ENCODE measurements at regions not wholly inside any gene's neighbourhood (a gene's known extent, or its start where the extent isn't known, plus 50 kb on each side); places are given as distances from the start of the nearest gene placed in this dataset.

- DNase-seq: no peak
Measured at GRCh38 chr11:119982517-119983239, 155.2 kb downstream of the TRIM29 start.

DNA sequence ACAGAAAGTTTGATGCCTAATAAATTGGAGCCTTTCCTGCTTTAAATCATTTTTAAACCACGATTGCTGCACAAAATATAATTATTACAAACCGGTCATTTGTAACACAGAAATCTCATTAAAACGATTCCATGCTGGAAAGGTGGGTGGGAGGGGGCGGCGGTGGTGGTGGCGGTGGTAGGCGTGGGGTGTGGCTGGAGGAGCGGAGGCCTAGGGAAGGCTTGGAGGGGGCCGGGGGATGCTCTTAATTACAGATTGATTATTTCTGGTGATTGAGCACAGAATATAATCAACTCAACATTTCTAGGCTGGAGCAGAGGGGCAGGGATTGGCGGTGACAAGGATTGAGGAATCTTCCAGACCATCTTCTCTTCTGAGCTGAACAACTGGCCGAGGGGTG is 157.5 kb downstream of the TRIM29 start:
- no peak for DNase-seq

DNA sequence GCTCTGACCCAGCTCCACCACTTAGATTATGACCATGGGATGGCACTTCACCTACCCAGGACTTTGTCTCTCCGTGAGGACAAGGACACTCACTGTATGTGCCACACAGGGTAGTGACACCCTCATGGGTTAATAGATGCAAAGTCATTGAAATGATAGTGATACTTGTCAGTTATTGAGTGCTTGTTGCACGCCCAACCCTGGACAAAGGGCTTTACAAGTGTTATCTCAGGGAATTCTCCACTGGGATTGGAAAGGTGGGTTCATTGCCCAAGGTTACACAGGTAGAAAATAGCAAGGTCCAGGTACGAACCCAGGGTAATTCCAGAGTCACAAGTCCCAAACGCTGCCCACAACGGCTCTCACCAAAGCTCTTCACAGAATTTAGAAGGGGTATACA is 158.2 kb downstream of the TRIM29 start:
- no peak for DNase-seq

DNA sequence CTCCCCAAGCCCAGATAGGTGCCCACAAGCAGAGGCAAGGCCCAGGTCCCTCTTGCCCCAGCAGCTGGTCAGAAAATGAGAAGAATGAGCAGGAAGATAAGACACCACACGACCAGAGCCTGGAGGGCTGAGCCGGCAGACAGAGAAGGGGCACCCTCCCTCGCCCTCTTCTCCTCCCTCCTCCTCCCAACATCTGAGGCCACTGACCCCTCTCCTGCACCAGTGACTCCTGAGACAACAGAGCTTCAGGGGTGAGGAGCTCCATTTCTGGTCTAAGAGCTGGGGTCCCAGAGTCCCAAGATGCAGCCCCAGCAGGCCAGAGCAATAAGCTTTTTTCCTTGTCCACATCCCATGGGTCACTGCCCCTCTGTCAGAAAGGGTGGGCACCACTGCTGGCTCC is 159.2 kb downstream of the TRIM29 start:
- DNase-seq: no peak

DNA sequence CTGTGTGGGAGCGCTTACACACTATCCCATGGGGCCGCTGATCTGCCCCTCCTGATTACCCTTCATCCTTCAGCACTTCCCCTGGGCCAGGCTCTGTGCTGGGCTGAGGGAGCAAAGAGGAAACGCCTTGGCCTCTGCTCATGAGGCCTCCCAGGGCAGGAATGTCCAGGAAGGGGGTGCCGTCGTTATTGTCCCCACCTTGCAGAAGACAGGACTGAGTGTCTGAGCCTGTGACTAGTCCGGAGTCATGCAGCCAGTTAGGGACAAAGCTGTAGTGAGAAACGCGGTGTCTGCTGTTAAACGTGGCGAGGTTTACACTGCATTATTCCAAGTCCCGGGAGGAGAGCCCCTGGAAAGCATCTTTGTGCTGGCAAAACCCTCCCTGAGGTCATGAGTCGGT is 160.0 kb downstream of the TRIM29 start:
- DNase-seq: no peak

DNA sequence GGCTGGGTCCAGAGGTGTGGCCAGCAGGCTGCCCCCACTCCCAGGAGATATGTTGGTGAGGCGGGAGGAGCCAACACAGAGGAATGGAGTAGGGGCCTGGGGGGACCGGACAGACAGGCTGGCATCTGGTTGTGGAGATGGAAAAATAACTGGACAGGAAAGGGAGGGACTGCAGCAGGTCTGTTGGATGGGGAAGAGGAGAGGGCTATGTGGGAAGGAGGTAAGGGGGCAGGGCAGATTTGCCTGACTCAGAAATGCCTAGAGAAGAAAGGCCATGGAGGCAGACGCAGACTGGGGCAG is 160.4 kb downstream of the TRIM29 start:
- no peak for DNase-seq

- no peak for DNase-seq
Measured at GRCh38 chr11:119976805-119977560, 160.9 kb downstream of the TRIM29 start.

- DNase-seq: no peak
Measured at GRCh38 chr11:119975561-119976152, 162.3 kb downstream of the TRIM29 start.

GRCh38 chr11:119974467-119974866 is 163.4 kb downstream of the TRIM29 start:
- peak; percentile 51 for DNase-seq

- DNase-seq: no peak
Measured at GRCh38 chr11:119974051-119974450, 163.9 kb downstream of the TRIM29 start.

- no peak for DNase-seq
Measured at GRCh38 chr11:119972281-119972680, 165.6 kb downstream of the TRIM29 start.

GRCh38 chr11:119970555-119971304 is 167.2 kb downstream of the TRIM29 start:
- no peak for DNase-seq

DNA sequence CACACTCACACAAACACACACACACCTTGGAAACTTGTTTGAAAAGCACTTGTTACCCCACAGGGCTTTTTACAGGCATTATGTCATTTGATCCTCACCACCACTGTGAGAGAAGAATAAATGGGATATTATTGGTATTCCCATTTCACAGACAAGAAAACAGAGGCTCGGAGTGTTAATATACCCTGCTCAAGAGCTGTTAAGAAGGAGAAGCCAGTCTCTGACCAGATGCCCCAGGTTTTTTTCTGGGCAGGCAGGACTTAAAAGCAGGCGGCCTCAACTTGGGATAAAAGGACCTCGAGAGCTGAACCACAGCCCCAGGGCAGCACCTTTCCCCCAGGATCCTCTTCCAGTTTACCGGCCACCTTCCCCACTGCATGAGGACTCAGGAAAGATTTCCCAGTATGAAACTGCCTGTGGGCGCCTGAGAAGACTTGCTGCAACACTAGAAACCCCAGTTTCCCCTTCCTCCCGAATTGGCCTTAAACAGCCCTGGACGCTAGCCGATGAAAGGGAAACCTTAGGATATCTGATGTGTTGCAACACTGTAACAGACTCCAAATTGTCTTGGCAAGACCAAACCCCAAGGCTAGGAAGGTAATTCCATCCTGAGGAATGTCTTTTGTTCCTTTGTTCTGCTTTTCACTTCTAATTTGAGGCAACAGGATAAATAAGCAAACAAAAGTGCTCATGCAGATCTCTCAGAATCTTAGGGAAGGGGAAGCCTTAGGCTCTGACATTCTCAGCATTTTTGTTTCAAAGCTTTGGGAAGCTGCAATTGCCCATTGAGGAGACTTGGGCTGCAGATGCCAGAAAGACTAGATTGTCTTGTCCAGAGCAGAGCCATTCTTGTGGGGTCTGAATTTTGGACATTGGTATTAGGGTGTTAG is 173.5 kb downstream of the TRIM29 start:
- DNase-seq: no peak

DNA sequence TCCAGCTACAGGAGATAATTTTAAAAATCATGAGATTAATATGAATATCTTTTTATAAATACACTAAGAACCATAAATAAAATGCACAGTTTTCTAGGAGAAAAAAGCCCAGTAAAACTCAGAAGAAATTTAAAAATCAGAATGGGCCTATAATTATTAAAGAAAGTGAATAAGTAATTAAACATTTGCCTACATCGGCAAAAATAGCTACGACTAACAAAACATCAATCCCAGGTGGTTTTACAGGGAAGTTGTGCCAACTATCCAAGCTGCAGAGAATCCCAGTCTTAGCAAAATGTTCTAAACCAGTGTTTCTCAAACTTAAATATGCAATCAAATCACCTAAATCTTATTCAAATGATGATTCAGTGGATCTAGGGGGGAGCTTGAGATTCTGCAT is 180.0 kb downstream of the TRIM29 start:
- no peak for DNase-seq

- no peak for DNase-seq
Measured at GRCh38 chr11:119952441-119952840, 185.5 kb downstream of the TRIM29 start.

GRCh38 chr11:119943298-119943655 is 194.6 kb downstream of the TRIM29 start:
- DNase-seq: no peak

GRCh38 chr11:119942583-119943297 is 195.2 kb downstream of the TRIM29 start:
- DNase-seq: no peak

DNA sequence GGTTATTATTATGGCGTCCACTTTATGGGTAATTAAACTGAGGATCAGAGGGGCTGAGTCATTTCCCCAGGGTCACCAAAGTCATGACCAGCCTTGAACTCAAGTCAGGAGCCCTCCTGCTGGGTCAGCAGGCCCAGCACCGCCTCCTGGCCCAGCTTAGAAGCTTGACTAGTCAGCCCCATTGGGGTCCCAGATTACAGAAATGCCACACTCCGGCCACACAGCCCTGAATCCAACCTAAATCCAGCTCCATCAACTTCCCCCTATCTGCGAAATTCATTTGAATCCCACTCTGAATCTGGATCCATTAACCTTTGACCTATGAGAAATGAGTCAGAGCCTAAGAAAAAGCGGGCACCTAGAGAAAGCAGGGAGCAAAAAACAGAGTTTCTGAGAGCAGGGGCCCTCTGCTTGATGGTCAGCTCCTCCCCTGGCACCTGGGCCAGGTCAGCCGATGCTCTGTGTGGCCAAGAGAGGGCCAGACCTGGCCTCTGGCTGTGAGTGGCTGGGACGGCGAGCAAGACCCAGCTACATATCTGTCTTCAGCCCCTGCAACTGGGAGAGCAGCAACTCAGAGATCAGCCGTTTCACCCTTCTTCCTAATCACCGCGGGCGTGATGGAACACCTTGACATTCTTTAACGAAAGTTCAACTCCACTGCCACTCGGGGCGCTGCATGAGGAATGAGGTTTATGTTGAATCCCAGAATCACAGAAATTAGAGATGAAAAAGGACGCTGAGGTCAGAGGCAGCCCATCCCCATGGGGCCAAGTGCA is 196.1 kb downstream of the TRIM29 start:
- DNase-seq: no peak

GRCh38 chr11:119941171-119941570 is 196.7 kb downstream of the TRIM29 start:
- DNase-seq: no peak

- no peak for DNase-seq
Measured at GRCh38 chr11:119940401-119940976, 197.4 kb downstream of the TRIM29 start.
